HAP-1 (cell line): ENCODE measurements at regions not wholly inside any gene's neighbourhood (a gene's known extent, or its start where the extent isn't known, plus 50 kb on each side); places are given as distances from the start of the nearest gene placed in this dataset.
"Not testable (repeated sequence)": the region's sequence is repeated elsewhere in the genome, so short reads cannot be mapped to it uniquely, and the experiment has no call there.

Experiments
- DNase-seq, 2 experiments: peaks; one replicate each; pipeline ENCODE4 v3.0.0-alpha.2; 2016 to 2020; ENCODE audit warnings: low spot score in 2 of 2
- H3K27me3 ChIP-seq: fragments of 250-450 bp; sonication (Bioruptor Pico); 2 replicates; pipeline ENCODE4 v1.5.1; 2020; ENCODE audit warnings: low read depth, mild to moderate bottlenecking, moderate library complexity
- H3K36me3 ChIP-seq: fragments of 250-450 bp; sonication (Bioruptor Pico); replicated peaks from 2 replicates; pipeline ENCODE4 v1.5.1; 2020; ENCODE audit warnings: mild to moderate bottlenecking
- H3K4me1 ChIP-seq: fragments of 250-450 bp; sonication (Bioruptor Pico); 2 replicates; pipeline ENCODE4 v1.5.1; 2020; ENCODE audit warnings: mild to moderate bottlenecking
- H3K4me3 ChIP-seq: fragments of 250-450 bp; sonication (Bioruptor Pico); 2 replicates; pipeline ENCODE4 v1.5.1; 2020; ENCODE audit warnings: mild to moderate bottlenecking, moderate library complexity
- H3K9me3 ChIP-seq: fragments of 250-450 bp; sonication (Bioruptor Pico); 2 replicates; pipeline ENCODE4 v1.5.1; 2020; ENCODE audit warnings: mild to moderate bottlenecking, moderate library complexity
- in situ Hi-C: fragments of 300-500 bp; cut with MboI; formaldehyde crosslinking; loops from 3 replicates; pipeline ENCODE4 v1.14.3; 2020; ENCODE audit warnings: low sequenced_read_pairs, inconsistent platforms, mixed read lengths

- in situ Hi-C loops = no loop called here
- no peaks in the 10 kb centered on the region for H3K27me3 ChIP-seq
- H3K36me3 ChIP-seq = no peaks in the 10 kb centered on the region
- no peak overlapping the region for H3K4me3 ChIP-seq
- H3K4me1 ChIP-seq = no peaks in the 10 kb centered on the region
- DNase-seq = no peak
- no peaks in the 10 kb centered on the region for H3K9me3 ChIP-seq
Observed at GRCh38 chr6:115618256-115618655, 442.4 kb downstream of the FRK start.

- Histone ChIP-seq H3K9me3 (no peaks in the 10 kb centered on the region), H3K4me3 (no peak overlapping the region), H3K4me1 (no peaks in the 10 kb centered on the region), H3K36me3 (no peaks in the 10 kb centered on the region), H3K27me3 (no peaks in the 10 kb centered on the region)
- in situ Hi-C loops = no loop called here
- no peak for DNase-seq
Observed at GRCh38 chr6:115617031-115617430, 443.7 kb downstream of the FRK start.

- H3K4me1 ChIP-seq = no peaks in the 10 kb centered on the region
- H3K36me3 ChIP-seq = no peaks in the 10 kb centered on the region
- in situ Hi-C loops = no loop called here
- no peaks in the 10 kb centered on the region for H3K9me3 ChIP-seq
- no peak for DNase-seq
- no peak overlapping the region for H3K4me3 ChIP-seq
- H3K27me3 ChIP-seq = no peaks in the 10 kb centered on the region
Observed at GRCh38 chr6:115613488-115613887, 447.2 kb downstream of the FRK start.

- Histone ChIP-seq H3K27me3 (no peaks in the 10 kb centered on the region), H3K36me3 (no peaks in the 10 kb centered on the region), H3K4me3 (no peak overlapping the region), H3K9me3 (no peaks in the 10 kb centered on the region), H3K4me1 (no peaks in the 10 kb centered on the region)
- in situ Hi-C loops = no loop called here
- DNase-seq = no peak
Observed at GRCh38 chr6:115612796-115613479, 447.8 kb downstream of the FRK start.

- no peak for DNase-seq
Observed at GRCh38 chr6:115612216-115612615, 448.5 kb downstream of the FRK start.

GRCh38 chr6:115610696-115611095 is 450.0 kb downstream of the FRK start:
- no peak for DNase-seq
- in situ Hi-C loops = no loop called here
- Histone ChIP-seq H3K36me3 (no peaks in the 10 kb centered on the region), H3K4me1 (no peaks in the 10 kb centered on the region), H3K4me3 (no peak overlapping the region), H3K27me3 (no peaks in the 10 kb centered on the region), H3K9me3 (no peaks in the 10 kb centered on the region)

More at GRCh38 chr6:115612216-115612615, 448.5 kb downstream of the FRK start:
- Histone ChIP-seq H3K36me3 (no peaks in the 10 kb centered on the region), H3K27me3 (no peaks in the 10 kb centered on the region), H3K9me3 (no peaks in the 10 kb centered on the region), H3K4me3 (no peak overlapping the region), H3K4me1 (no peaks in the 10 kb centered on the region)
- in situ Hi-C loops = no loop called here

- in situ Hi-C loops = no loop called here
Observed at GRCh38 chr6:115609111-115609510, 451.6 kb downstream of the FRK start.

GRCh38 chr6:115602466-115602865 is 458.2 kb downstream of the FRK start:
- Histone ChIP-seq H3K27me3 (no peaks in the 10 kb centered on the region), H3K4me1 (no peaks in the 10 kb centered on the region), H3K9me3 (no peaks in the 10 kb centered on the region), H3K36me3 (no peaks in the 10 kb centered on the region), H3K4me3 (no peak overlapping the region)
- in situ Hi-C loops = no loop called here
- DNase-seq = no peak

More at GRCh38 chr6:115609111-115609510, 451.6 kb downstream of the FRK start:
- no peak for DNase-seq
- Histone ChIP-seq H3K27me3 (no peaks in the 10 kb centered on the region), H3K4me1 (no peaks in the 10 kb centered on the region), H3K9me3 (no peaks in the 10 kb centered on the region), H3K4me3 (no peak overlapping the region), H3K36me3 (no peaks in the 10 kb centered on the region)

- H3K9me3 ChIP-seq = no peaks in the 10 kb centered on the region
- no peaks in the 10 kb centered on the region for H3K4me1 ChIP-seq
- in situ Hi-C loops = no loop called here
- H3K4me3 ChIP-seq = no peak overlapping the region
- no peaks in the 10 kb centered on the region for H3K27me3 ChIP-seq
- DNase-seq = no peak
- no peaks in the 10 kb centered on the region for H3K36me3 ChIP-seq
Observed at GRCh38 chr6:115601509-115601908, 459.2 kb downstream of the FRK start.

GRCh38 chr6:115601064-115601463 is 459.6 kb downstream of the FRK start:
- DNase-seq = no peak
- in situ Hi-C loops = no loop called here
- Histone ChIP-seq H3K27me3 (no peaks in the 10 kb centered on the region), H3K4me1 (no peaks in the 10 kb centered on the region), H3K36me3 (no peaks in the 10 kb centered on the region), H3K4me3 (no peak overlapping the region), H3K9me3 (no peaks in the 10 kb centered on the region)

- Histone ChIP-seq H3K27me3 (no peaks in the 10 kb centered on the region), H3K4me1 (no peaks in the 10 kb centered on the region), H3K4me3 (no peak overlapping the region), H3K36me3 (no peaks in the 10 kb centered on the region), H3K9me3 (no peaks in the 10 kb centered on the region)
- in situ Hi-C loops = no loop called here
- no peak for DNase-seq
Observed at GRCh38 chr6:115594891-115595290, 465.8 kb downstream of the FRK start.

GRCh38 chr6:115592025-115592424 is 468.7 kb downstream of the FRK start:
- no peaks in the 10 kb centered on the region for H3K9me3 ChIP-seq
- no peak for DNase-seq
- in situ Hi-C loops = no loop called here
- H3K4me1 ChIP-seq = no peaks in the 10 kb centered on the region
- no peak overlapping the region for H3K4me3 ChIP-seq
- H3K27me3 ChIP-seq = no peaks in the 10 kb centered on the region
- no peaks in the 10 kb centered on the region for H3K36me3 ChIP-seq

GRCh38 chr6:115589072-115589471 is 471.6 kb downstream of the FRK start:
- DNase-seq, H3K36me3 ChIP-seq, H3K9me3 ChIP-seq, in situ Hi-C loops, H3K27me3 ChIP-seq, H3K4me3 ChIP-seq, H3K4me1 ChIP-seq: not testable (repeated sequence)

- in situ Hi-C loops = no loop called here
- Histone ChIP-seq H3K36me3 (no peaks in the 10 kb centered on the region), H3K9me3 (no peaks in the 10 kb centered on the region), H3K4me3 (no peak overlapping the region), H3K27me3 (no peaks in the 10 kb centered on the region), H3K4me1 (no peaks in the 10 kb centered on the region)
- DNase-seq = no peak
Observed at GRCh38 chr6:115583290-115583689, 477.4 kb downstream of the FRK start.

- Histone ChIP-seq H3K4me1 (no peaks in the 10 kb centered on the region), H3K4me3 (no peak overlapping the region)
- in situ Hi-C loops = no loop called here
Observed at GRCh38 chr6:115582386-115582785, 478.3 kb downstream of the FRK start.

More at GRCh38 chr6:115582386-115582785, 478.3 kb downstream of the FRK start:
- Histone ChIP-seq H3K27me3 (no peaks in the 10 kb centered on the region), H3K36me3 (no peaks in the 10 kb centered on the region), H3K9me3 (no peaks in the 10 kb centered on the region)
- no peak for DNase-seq
